Body of pancreas (tissue), 4 donors: ENCODE measurements at regions not wholly inside any gene's neighbourhood (a gene's known extent, or its start where the extent isn't known, plus 50 kb on each side); places are given as distances from the start of the nearest gene placed in this dataset.
"Not testable (repeated sequence)": the region's sequence is repeated elsewhere in the genome, so short reads cannot be mapped to it uniquely, and the experiment has no call there.

Source experiments
- CTCF ChIP-seq, 7 experiments: fragments of 450-650 bp in 4 of 7; fragments of 200-600 bp in 3 of 7; sonication (generic) in 3 of 7; IDR thresholded peaks; one replicate each; pipeline ENCODE4 v1.5.1; 2016 to 2019; ENCODE audit warnings: antibody characterized with exemption in 7 of 7
- POLR2A ChIP-seq, 3 donors: fragments of 450-650 bp; IDR thresholded peaks; one replicate each; pipeline ENCODE4 v1.6.1; 2016; ENCODE audit warnings: antibody characterized with exemption in 3 of 3, mild to moderate bottlenecking in 2 of 3

GRCh38 chr3:78344267-78344666 is 1304.4 kb downstream of the ROBO2 start:
- TF ChIP-seq CTCF, POLR2A (IDR thresholded peaks at IDR 0.05): not testable (repeated sequence)
